ENCODE measurements at regions not wholly inside any gene's neighbourhood (a gene's known extent, or its start where the extent isn't known, plus 50 kb on each side); places are given as distances from the start of the nearest gene placed in this dataset.

DNA sequence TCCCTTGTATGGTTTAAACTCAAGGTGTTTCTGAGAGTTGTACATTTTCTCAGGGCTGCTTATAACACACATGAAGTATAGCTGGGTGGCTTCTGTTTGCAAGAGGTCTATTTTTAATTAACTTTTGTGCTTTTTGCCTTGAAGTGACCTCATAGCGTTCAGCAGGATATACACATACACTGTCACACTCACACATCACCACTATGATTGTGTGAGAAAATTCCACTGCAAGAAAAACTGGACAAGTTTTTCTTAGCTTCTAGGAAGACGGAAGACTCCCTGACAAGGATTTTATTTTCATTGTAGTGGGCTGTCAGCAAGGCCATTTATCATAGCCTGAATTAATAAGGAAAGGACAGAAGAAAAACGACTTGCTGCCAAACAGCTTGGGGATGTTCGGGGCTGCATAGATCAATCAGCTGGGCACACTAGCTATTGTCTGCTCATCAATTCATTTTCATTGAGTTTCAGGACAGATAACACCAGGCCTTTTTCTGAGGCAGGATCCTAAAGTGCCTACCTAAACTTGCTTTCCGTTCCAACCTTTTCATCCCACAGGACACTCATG lies 192.8 kb upstream of the CRBN start:
- TF ChIP-seq POLR2A (IDR thresholded peaks at IDR 0.05; ENCODE audit: low read length) (no peak), JUNB (IDR thresholded peaks at IDR 0.05) (no peak), CHD2 (IDR thresholded peaks at IDR 0.05; ENCODE audit: low read length, partially characterized antibody) (no peak), BHLHE40 (IDR thresholded peaks at IDR 0.05; ENCODE audit: low read depth, low read length) (no peak), RNF2 (IDR thresholded peaks at IDR 0.05; ENCODE audit: borderline replicate concordance, low read depth) (no peak), SMC3 (IDR thresholded peaks at IDR 0.05) (no peak), MAZ (IDR thresholded peaks at IDR 0.05; ENCODE audit: borderline replicate concordance, low read depth, low read length) (no peak), PHF8 (IDR thresholded peaks at IDR 0.05; ENCODE audit: borderline replicate concordance, low read depth) (no peak)
- TF ChIP-seq, protein P1, sequence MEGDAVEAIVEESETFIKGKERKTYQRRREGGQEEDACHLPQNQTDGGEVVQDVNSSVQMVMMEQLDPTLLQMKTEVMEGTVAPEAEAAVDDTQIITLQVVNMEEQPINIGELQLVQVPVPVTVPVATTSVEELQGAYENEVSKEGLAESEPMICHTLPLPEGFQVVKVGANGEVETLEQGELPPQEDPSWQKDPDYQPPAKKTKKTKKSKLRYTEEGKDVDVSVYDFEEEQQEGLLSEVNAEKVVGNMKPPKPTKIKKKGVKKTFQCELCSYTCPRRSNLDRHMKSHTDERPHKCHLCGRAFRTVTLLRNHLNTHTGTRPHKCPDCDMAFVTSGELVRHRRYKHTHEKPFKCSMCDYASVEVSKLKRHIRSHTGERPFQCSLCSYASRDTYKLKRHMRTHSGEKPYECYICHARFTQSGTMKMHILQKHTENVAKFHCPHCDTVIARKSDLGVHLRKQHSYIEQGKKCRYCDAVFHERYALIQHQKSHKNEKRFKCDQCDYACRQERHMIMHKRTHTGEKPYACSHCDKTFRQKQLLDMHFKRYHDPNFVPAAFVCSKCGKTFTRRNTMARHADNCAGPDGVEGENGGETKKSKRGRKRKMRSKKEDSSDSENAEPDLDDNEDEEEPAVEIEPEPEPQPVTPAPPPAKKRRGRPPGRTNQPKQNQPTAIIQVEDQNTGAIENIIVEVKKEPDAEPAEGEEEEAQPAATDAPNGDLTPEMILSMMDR (IDR thresholded peaks at IDR 0.05), result no peak
- TF ChIP-seq, protein P2, sequence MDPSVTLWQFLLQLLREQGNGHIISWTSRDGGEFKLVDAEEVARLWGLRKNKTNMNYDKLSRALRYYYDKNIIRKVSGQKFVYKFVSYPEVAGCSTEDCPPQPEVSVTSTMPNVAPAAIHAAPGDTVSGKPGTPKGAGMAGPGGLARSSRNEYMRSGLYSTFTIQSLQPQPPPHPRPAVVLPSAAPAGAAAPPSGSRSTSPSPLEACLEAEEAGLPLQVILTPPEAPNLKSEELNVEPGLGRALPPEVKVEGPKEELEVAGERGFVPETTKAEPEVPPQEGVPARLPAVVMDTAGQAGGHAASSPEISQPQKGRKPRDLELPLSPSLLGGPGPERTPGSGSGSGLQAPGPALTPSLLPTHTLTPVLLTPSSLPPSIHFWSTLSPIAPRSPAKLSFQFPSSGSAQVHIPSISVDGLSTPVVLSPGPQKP (IDR thresholded peaks at IDR 0.05; ENCODE audit: low read depth, low read length), result no peak
- TF ChIP-seq, protein P3, sequence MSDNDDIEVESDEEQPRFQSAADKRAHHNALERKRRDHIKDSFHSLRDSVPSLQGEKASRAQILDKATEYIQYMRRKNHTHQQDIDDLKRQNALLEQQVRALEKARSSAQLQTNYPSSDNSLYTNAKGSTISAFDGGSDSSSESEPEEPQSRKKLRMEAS (IDR thresholded peaks at IDR 0.05), result no peak
- TF ChIP-seq, protein P4, sequence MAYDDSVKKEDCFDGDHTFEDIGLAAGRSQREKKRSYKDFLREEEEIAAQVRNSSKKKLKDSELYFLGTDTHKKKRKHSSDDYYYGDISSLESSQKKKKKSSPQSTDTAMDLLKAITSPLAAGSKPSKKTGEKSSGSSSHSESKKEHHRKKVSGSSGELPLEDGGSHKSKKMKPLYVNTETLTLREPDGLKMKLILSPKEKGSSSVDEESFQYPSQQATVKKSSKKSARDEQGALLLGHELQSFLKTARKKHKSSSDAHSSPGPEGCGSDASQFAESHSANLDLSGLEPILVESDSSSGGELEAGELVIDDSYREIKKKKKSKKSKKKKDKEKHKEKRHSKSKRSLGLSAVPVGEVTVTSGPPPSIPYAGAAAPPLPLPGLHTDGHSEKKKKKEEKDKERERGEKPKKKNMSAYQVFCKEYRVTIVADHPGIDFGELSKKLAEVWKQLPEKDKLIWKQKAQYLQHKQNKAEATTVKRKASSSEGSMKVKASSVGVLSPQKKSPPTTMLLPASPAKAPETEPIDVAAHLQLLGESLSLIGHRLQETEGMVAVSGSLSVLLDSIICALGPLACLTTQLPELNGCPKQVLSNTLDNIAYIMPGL (CRISPR knock-in tag; IDR thresholded peaks at IDR 0.05; ENCODE audit: borderline replicate concordance), result no peak

All from A549 (cell line).